ENCODE measurements at regions not wholly inside any gene's neighbourhood (a gene's known extent, or its start where the extent isn't known, plus 50 kb on each side); places are given as distances from the start of the nearest gene placed in this dataset.
"Not testable (repeated sequence)": the region's sequence is repeated elsewhere in the genome, so short reads cannot be mapped to it uniquely, and the experiment has no call there.

DNA sequence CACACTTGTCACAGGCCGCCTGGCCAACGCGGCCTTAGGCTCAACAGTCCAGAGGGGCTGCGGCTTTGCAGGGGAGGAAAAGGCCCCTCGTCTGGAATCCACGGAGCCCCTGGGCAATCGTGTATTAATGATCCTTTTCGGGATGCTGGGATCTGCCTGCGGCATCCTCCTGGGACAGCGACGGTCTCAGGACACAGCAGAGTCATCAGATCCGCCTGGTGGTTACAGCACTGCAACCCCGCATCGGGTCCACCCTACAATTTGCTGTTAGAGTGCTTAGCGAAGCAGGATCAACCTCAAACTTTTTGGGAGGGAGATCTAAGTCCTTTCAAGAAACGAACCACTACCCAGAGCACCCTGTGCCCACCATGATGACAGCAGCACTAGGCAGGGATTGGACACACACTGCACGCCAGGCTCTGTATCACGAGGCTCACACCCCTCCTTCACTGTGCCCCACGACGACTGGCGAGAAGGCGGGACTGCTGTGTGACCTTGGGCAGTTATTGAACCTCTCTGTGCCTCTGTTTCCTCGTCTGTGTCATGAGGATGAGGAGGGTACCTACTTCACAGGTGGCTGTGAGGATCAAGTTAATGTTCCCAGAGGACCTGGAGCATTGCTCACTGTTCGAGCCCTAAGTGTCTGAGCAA lies 100.4 kb upstream of the COL5A1 start:
- H3K27ac Mint-ChIP-seq = no peak overlapping the region
- H3K36me3 Mint-ChIP-seq (ENCODE audit: low read depth) = no peaks in the 10 kb centered on the region
- H3K27me3 Mint-ChIP-seq = no peaks in the 10 kb centered on the region
- intact Hi-C loops (cut with micrococcal nuclease) = no loop called here
- no peaks in the 10 kb centered on the region for H3K9me3 Mint-ChIP-seq
- no peaks in the 10 kb centered on the region for H3K4me1 Mint-ChIP-seq
- no peak for DNase-seq
- H3K4me3 Mint-ChIP-seq = no peak overlapping the region

DNA sequence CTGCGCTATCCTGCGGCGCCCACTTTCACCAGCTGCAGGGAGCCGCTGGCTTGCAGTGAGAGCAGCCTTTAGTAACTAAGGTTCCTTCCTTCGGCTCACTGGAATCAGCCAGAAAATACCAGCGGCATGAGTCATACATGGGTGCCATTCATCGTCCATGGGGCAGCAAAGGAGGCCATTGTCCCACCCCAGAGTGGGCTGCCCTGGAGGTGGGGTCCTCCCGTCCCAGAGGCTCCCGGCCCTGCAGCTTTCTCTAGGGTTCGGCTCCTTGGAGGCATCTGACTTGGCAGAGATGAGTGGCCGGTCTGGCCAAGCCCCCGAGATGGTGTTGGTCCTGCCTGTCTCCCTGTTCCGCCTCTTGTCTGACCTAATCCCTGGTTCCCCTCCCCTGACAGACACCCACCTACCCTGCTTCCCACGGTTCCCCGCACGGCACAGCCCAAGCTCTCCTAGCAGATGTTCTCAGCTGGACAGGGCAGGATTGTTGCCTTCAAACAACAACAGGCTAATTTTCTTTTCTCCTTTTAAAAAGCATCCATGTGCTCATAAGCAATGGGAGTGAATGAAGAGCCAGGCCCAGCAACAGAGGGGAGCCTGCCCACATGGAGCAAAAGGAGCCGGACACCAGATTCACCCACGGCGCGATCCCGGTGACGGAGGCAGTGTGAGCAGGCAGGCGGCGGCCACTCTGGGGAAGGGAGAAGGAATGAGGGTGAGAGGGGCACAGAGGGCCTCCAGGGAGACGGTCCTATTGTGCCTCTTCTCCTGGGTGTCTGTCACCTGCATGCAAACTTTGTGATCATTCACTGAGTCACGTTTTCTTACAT lies 97.0 kb upstream of the COL5A1 start:
- intact Hi-C loops (cut with micrococcal nuclease) = no loop called here
- no peaks in the 10 kb centered on the region for H3K36me3 Mint-ChIP-seq (ENCODE audit: low read depth)
- H3K9me3 Mint-ChIP-seq = no peaks in the 10 kb centered on the region
- no peak overlapping the region for H3K27ac Mint-ChIP-seq
- DNase-seq = no peak
- H3K4me3 Mint-ChIP-seq = no peak overlapping the region
- no peaks in the 10 kb centered on the region for H3K4me1 Mint-ChIP-seq
- no peaks in the 10 kb centered on the region for H3K27me3 Mint-ChIP-seq

DNA sequence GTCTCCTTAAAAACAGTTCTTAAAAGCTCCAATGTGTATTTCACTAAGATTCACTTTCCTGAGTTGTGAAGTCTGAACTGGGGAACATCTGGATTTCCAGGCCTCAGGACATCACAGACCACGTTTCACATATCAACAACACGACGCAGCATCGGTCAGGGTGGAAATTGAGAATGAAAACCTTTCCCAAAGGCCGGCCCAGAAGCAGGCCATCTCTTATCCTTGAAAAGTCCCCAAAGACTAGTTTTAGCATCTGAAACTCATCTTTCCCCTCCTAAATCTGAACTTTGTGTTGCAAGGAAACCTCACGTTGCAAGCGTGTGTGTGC lies 96.4 kb upstream of the COL5A1 start:
- Mint-ChIP-seq H3K27me3 (no peaks in the 10 kb centered on the region), H3K36me3 (ENCODE audit: low read depth) (no peaks in the 10 kb centered on the region), H3K4me1 (no peaks in the 10 kb centered on the region), H3K4me3 (no peak overlapping the region), H3K27ac (no peak overlapping the region), H3K9me3 (no peaks in the 10 kb centered on the region)
- intact Hi-C loops (cut with micrococcal nuclease) = no loop called here
- no peak for DNase-seq

DNA sequence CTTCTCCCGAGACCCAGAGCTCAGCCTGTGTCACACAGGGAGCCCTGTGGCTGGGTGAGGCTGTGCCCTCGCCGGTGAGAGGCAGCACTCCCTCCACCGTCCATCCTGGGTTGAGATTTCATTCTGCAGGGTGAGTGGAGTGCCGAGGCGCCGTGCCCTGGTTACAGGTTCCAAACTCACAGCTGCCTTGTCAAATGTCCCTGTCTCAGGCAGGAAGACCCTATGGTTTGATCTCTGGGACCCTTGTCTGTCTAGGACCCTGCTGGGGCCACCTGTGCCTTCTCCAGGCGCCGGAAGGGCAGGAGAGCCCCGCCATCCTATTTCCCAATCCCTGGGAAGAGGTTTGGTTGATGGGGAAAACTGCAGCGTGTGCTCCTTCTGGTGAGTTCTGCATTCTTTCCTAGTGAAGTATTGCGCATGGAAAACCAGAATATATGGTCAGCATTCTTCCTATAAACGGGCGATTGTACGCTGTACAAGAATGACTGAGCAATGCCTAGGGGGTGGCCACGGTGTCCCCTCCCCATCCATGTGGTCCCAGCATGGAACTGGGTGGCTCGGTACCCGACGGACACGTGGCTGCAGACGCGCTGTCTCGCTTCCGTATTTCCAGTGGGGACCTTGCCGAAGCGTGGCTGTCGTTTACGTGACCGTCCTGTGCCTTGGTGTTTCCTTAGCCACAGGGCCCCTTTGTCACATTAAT lies 95.9 kb upstream of the COL5A1 start:
- Mint-ChIP-seq H3K4me1 (no peaks in the 10 kb centered on the region), H3K4me3 (no peak overlapping the region), H3K27ac (no peak overlapping the region), H3K9me3 (no peaks in the 10 kb centered on the region), H3K36me3 (ENCODE audit: low read depth) (no peaks in the 10 kb centered on the region), H3K27me3 (no peaks in the 10 kb centered on the region)
- intact Hi-C loops (cut with micrococcal nuclease) = no loop called here
- DNase-seq = no peak

DNA sequence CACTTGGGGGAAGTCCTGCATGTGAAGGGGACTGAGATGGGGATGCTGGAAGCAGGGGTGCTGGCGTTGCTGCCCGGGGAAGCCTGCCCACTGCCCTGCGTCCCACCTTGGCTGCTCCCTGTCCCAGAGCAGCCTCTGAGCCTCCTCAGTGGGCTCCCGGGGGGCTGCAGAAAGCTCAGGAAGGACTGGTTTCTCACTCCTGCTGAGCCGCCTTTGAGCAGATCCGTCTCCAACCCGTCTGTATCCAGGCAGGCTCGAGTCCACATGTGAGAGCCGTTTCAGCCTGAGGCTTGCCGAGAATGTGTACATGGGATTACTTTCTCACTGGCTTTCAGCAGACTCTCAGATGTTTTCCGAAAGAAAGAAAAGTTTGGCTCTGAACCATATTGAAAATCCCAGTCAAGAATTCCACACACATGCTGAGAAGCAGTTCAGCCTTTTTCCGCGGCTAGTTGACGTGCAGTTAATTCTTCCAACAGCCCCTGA lies 95.3 kb upstream of the COL5A1 start:
- Mint-ChIP-seq H3K9me3 (no peaks in the 10 kb centered on the region), H3K27ac (no peak overlapping the region), H3K27me3 (no peaks in the 10 kb centered on the region), H3K4me3 (no peak overlapping the region), H3K4me1 (no peaks in the 10 kb centered on the region), H3K36me3 (ENCODE audit: low read depth) (no peaks in the 10 kb centered on the region)
- intact Hi-C loops (cut with micrococcal nuclease) = no loop called here
- no peak for DNase-seq

DNA sequence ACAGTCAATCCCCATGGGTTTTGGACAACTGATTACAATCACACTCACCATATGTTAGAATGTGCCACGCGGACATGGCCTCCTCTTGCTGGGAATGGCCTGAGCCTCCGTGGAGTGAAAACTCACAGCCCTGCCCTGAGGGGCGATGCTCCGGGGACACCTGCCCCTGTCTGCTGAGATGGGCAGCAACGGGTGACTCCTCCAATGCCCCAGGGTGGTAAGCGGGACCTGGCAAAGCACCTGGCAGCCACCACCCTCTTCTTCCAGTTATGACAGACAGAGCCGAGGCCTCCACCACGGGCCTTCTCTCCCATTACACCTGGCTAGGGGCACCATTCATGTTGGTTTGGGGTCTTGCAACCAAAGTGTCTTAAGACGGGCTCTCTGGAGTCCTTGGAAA lies 94.9 kb upstream of the COL5A1 start:
- DNase-seq = no peak
- intact Hi-C loops (cut with micrococcal nuclease) = no loop called here
- H3K27me3 Mint-ChIP-seq = no peaks in the 10 kb centered on the region
- H3K9me3 Mint-ChIP-seq = no peaks in the 10 kb centered on the region
- H3K4me1 Mint-ChIP-seq = no peaks in the 10 kb centered on the region
- H3K27ac Mint-ChIP-seq = no peak overlapping the region
- no peak overlapping the region for H3K4me3 Mint-ChIP-seq
- no peaks in the 10 kb centered on the region for H3K36me3 Mint-ChIP-seq (ENCODE audit: low read depth)

DNA sequence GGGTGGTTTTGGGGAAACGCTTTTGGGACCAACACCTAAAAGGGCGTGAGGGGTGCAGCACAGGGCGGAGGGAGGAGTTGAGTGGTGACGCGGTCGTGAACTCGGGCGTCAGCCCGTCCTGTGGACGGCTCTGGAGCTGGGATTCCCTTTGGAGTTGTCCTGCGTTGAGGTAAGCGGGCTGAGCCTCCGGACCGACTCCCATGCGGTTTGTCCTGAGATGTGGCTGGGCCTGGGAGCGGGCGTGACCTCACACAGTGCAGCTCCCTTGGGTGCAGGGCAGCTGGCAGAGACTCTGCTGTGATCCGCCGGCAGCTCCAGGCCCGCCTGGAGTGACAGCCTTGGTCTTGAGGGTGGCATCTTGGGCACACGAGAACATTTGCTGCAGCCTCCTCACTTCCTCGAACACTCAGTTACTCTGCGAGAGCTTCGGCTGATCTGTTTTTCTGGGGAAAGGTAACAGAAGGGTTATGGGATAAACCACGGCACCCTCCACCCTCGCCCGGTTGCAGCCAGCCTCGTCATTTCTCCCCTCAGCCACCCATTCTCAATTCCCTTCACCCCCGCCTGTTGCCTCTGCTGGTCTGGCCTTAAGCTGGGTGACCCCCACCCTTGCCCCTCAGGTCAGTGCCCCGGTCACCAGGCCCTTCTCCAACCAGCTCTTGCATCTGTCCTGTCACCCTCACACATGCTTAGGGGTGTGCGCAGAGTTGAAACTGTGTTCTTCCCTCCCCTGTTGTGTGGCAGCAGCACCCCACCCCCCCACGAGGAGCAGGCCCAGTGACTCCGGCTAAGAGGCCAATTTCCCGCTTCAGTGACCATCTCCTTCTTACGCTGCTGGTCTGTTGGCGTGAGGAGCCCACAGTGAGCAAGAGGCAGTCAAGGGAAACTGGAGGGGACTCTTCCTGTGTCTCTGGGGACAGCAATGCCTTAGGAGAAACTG lies 94.2 kb upstream of the COL5A1 start:
- no peaks in the 10 kb centered on the region for H3K4me1 Mint-ChIP-seq
- no peaks in the 10 kb centered on the region for H3K36me3 Mint-ChIP-seq (ENCODE audit: low read depth)
- no peak overlapping the region for H3K27ac Mint-ChIP-seq
- intact Hi-C loops (cut with micrococcal nuclease) = no loop called here
- H3K4me3 Mint-ChIP-seq = no peak overlapping the region
- H3K27me3 Mint-ChIP-seq = no peaks in the 10 kb centered on the region
- no peak for DNase-seq
- no peaks in the 10 kb centered on the region for H3K9me3 Mint-ChIP-seq

DNA sequence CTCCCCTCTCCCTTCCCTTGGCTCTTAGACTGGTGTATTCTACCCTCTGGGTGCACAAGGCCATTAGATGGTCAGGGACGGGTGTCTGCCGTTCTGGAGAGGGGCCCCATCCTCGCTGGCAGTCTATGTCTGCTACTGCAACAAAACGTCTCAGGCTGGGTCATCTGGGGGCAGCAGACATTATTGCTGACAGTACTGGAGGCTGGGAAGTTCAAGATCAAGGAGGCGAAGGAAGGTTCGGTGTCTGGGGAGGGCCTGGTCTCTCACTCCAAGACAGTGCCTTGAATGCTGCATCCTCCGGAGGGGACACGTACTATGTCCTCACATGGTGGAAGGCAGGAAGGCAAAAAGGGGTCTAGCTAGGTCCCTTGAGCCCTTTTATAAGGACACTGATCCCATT lies 93.4 kb upstream of the COL5A1 start:
- Mint-ChIP-seq H3K4me1 (no peaks in the 10 kb centered on the region), H3K9me3 (no peaks in the 10 kb centered on the region), H3K36me3 (ENCODE audit: low read depth) (no peaks in the 10 kb centered on the region), H3K4me3 (no peak overlapping the region), H3K27ac (no peak overlapping the region), H3K27me3 (no peaks in the 10 kb centered on the region)
- intact Hi-C loops (cut with micrococcal nuclease) = no loop called here
- no peak for DNase-seq

DNA sequence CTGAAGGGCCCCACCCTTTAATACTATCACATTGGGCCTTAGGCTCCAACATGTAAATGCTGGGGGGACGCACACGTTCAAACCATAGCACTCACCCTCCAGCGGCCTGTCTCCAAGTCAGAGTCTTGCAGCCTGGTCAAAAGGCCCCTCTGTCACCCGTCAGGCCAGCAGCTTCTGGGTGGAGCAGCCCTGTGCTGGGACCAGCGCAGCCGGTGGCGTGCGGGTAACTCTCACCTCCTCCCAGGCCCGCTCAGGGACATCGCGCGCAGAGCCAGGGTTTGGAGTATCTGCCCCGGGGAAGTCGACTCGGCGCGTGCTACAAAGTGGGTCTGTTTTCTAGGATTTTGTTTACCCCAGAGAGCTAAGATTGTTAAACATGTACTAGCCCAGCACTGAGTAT lies 93.0 kb upstream of the COL5A1 start:
- H3K4me3 Mint-ChIP-seq = no peak overlapping the region

DNA sequence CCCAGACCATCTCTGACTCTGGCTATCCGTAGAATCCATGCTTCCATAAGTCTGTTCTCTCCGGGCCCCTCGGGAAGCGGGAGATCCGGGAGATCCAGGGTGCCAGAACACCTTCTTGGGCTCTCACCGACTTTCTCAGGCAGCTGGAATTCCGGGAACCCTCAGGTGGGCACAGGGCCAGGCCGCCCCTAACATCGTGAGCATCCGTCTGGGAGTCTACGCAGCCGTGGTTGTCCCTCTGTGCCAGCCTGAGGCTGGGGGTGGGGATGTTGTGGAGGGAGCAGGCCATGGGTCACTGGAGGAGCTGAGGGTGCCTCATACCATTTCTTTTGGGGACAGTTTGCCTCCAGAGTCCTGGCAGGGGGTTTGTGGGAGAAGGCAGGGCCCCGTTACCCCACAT lies 92.3 kb upstream of the COL5A1 start:
- DNase-seq = no peak
- intact Hi-C loops (cut with micrococcal nuclease) = no loop called here
- Mint-ChIP-seq H3K4me1 (no peaks in the 10 kb centered on the region), H3K4me3 (no peak overlapping the region), H3K27ac (no peak overlapping the region), H3K27me3 (no peaks in the 10 kb centered on the region), H3K9me3 (no peaks in the 10 kb centered on the region), H3K36me3 (ENCODE audit: low read depth) (no peaks in the 10 kb centered on the region)

More for the DNA sequence above, 93.0 kb upstream of the COL5A1 start:
- Mint-ChIP-seq H3K27ac (no peak overlapping the region), H3K36me3 (ENCODE audit: low read depth) (no peaks in the 10 kb centered on the region), H3K4me1 (no peaks in the 10 kb centered on the region), H3K27me3 (no peaks in the 10 kb centered on the region), H3K9me3 (no peaks in the 10 kb centered on the region)
- intact Hi-C loops (cut with micrococcal nuclease) = no loop called here
- DNase-seq = no peak

DNA sequence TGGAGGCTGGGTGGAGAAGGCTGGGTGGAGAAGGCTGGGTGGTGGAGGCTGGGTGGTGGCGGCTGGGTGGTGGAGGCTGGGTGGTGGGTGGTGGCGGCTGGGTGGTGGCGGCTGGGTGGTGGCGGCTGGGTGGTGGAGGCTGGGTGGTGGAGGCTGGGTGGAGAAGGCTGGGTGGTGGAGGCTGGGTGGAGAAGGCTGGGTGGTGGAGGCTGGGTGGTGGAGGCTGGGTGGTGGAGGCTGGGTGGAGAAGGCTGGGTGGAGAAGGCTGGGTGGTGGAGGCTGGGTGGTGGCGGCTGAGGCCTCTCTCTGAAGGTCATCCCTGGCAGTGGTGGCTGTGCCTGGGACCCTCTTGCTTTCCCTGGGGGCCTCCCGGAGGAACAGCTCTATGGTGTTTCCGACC lies 91.5 kb upstream of the COL5A1 start:
- H3K9me3 Mint-ChIP-seq; H3K27me3 Mint-ChIP-seq; H3K27ac Mint-ChIP-seq; H3K36me3 Mint-ChIP-seq (ENCODE audit: low read depth); intact Hi-C loops (cut with micrococcal nuclease); H3K4me1 Mint-ChIP-seq; H3K4me3 Mint-ChIP-seq; DNase-seq: not testable (repeated sequence)

DNA sequence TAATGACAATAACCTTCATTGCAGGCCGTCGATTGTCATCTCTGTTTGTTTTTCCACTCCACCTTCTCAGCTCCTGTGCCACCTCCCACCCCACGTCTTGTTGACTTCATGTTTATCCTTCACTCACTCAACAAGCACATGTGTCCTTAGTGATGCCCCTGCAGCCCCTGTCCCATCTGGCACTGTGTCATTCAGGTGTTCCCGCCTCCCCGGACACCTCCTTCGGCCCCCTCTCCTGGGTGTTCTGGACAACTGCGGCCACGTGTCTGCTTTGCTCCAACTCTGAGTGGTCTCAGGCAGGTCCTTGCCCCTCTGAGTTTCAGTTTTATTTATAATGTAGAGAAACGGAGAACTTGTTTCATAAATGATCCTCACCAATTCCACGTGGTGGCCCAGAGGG lies 91.0 kb upstream of the COL5A1 start:
- Mint-ChIP-seq H3K27me3 (no peaks in the 10 kb centered on the region), H3K4me3 (no peak overlapping the region), H3K9me3 (no peaks in the 10 kb centered on the region), H3K27ac (no peak overlapping the region), H3K4me1 (no peaks in the 10 kb centered on the region), H3K36me3 (ENCODE audit: low read depth) (no peaks in the 10 kb centered on the region)
- intact Hi-C loops (cut with micrococcal nuclease) = no loop called here
- DNase-seq = no peak

DNA sequence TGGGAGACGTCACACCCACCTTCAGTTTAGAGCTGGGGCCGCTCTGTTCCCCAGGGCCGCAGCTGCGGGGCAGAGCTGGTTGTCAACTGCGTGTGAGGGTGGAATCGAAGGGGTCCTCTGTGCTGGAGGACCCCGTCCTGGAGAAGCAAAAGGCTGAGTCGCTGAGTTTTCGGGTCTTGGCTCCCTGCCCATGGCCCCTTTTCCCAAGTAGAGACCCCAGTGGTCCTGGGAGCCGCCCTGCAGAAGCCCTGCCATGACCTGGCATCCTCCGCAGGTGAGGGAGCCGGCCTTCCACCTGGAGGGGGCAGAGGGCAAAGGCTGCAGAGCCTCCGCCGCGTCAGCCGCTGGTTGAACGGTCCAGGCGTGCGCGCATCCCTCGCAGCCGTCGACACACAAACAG lies 90.4 kb upstream of the COL5A1 start:
- H3K27me3 Mint-ChIP-seq = no peaks in the 10 kb centered on the region
- intact Hi-C loops (cut with micrococcal nuclease) = no loop called here
- H3K9me3 Mint-ChIP-seq = no peaks in the 10 kb centered on the region
- H3K4me3 Mint-ChIP-seq = no peak overlapping the region
- H3K4me1 Mint-ChIP-seq = no peaks in the 10 kb centered on the region
- no peak overlapping the region for H3K27ac Mint-ChIP-seq
- H3K36me3 Mint-ChIP-seq (ENCODE audit: low read depth) = no peaks in the 10 kb centered on the region
- no peak for DNase-seq
